GM18867 (cell line): ENCODE measurements at regions not wholly inside any gene's neighbourhood (a gene's known extent, or its start where the extent isn't known, plus 50 kb on each side); places are given as distances from the start of the nearest gene placed in this dataset.
A peak's percentile ranks its signal among the peaks of the same experiment; 100 is the strongest.

Experiments
- ATAC-seq: cut with Tn5 transposase; IDR thresholded peaks from one replicate; pipeline ENCODE4 v1.9.1; 2021; ENCODE audit warnings: mild to moderate bottlenecking, moderate library complexity; ENCODE audit not compliant: unreplicated experiment

DNA sequence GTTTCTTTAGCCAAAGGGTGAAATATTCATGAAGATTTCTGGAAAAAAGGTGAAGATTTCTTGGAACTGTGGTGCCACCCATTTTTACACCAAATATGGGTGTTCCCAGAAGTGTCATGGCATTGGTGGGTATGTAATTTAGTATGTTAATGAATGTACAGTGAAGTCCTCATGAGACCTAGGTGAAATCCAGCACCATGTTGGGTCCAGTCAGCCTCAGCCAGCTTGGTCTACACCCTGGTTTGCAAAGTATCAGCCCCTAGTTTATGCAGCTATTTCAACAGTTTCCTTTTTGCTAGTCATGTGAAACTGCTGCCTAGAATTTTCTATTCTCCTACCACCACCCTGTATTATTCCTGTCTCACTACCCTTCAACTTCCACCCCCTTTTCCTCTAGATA is 63.1 kb upstream of the CXADR start:
- no peak for ATAC-seq

DNA sequence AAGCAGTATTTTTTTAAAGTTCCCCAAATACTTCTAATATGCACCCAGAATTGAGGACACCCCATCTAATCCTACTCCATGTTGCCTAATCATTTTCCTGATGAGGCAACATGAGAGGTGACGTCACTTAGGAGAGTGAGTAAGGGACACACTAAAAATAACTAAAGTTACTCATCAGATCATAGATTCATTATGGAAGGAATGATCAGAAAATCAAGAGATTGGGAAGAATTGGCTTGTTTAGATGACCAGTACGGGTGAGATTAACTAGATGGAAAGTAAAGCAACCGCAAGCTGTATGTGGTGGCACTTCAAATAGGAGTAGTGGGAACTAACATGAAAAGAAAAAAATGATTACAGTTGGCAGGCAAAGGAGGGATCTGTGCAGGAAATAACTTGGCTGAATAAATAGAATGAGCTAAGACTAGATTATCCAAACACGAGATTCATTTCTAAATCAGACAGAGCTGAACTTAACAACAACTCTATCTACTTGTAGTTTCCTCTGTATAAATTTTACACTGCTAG is 61.4 kb upstream of the CXADR start:
- ATAC-seq: no peak

DNA sequence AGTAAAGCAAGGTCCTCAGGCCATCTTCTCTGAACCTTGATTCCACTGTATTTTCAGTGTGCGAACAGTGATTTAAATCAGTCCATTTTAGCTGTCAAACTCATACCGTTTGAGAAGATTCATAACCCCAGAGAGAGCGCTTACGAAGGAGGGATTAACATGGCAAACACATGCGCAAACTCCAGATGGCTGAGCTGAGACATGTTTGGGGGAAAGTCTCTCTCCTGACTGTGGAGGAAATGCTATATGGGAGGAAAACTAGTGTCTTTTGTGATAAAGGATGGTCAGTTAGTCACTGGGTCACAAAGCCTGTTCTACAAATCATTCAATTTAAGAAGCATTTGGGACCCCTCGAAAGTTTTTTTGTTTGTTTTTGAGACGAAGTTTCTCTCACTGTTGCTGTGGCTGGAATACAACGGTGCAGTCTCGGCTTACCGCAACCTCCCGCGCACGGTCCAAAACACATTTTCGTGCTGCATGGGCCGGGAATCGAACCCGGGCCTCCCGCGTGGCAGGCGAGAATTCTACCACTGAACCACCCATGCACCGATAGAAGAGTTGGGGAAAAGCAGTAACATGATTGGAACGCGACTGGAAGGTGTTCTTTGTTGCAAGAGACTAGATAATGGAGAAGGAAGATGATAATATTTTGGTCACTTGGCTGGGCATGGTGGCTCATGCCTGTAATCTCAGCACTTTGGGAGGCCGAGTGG is 58.4 kb upstream of the CXADR start:
- ATAC-seq: peak; percentile 65

DNA sequence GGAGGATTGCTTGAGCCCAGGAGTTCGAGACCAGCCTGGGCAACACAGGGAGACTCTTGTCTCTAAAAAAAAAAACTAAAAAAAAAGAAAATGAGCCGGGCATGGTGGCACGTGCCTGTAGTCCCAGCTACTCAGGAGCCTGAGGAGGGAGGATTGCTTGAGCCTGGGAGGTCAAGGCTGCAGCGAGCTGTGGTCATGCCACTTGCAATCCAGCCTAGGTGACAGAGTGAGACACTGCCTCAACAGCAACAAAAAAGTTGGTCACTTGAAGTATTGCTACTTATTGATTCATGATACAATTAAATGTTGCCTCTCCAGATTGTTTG is 57.9 kb upstream of the CXADR start:
- ATAC-seq: no peak

DNA sequence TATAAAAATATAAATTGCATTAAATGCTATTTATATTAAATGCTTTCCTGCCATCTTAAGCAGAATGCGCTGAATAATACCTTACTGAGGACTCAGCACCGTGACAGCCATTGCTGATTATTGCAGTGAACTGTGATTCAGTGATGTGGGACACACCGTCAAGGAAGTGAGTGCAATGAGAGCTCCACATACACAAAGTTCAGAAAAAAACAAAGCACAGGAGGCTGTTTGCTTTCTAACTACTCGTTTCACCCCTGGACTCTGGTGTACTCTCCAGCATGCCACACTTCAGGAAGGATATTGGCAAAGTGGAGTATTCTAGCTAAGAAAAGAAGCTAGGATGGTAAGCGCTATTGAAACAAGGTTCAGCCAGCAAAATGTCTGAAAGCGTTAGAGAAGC is 57.4 kb upstream of the CXADR start:
- ATAC-seq: no peak

DNA sequence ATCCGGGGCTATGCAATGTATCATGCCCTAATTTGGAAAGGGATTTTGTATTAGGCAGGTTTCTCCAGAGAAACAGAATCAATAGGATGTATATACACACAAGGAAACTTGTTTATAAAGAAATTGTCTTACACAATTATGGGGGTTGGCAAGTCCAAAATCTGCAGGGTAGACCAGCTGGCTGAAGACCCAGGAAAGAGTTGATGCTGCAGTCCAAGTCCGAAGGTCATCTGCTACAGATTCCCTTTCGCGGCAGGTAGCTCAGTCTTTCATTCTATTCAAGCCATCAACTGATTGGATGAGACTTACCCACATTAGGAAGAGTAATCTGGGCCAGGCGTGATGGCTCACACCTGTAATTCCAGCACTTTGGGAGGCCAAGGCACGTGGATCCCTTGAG is 54.6 kb upstream of the CXADR start:
- no peak for ATAC-seq

DNA sequence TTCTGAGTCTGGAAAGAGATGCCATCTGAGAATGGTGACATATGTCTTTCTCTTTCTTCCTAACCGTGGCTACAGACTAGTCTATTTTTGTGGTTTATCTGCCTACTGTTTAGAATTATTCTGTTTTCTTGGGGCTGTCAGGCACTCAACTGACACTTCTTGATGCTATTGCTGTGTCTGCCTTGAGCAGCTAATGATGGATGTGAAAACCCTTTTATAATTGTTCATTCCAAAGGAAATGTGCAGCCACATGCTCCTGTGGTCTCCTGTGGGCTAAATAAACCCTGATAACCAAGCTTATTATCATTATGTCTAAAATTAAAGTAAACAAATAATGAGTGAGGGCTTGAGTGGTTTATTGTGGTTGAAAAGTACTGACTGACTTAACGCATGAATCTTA is 52.7 kb upstream of the CXADR start:
- no peak for ATAC-seq

DNA sequence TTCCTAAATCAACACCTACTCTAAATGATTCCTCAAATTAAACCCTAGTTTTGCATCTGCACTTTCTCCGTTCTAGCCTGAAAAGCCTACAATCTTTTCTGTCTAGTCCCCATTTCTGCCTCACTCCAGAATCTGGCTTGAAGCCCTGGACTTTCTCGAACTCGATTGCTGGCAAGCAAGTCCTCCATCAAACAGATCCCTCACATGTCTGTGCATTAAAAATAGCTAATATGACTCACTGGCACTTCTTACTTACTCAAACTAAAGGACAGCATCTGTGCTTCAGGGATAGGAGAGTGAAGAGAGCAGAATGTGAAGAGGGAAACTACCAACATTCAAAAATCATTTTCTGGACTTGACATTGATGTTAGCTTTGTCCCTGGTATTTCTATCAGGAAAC is 51.8 kb upstream of the CXADR start:
- no peak for ATAC-seq

DNA sequence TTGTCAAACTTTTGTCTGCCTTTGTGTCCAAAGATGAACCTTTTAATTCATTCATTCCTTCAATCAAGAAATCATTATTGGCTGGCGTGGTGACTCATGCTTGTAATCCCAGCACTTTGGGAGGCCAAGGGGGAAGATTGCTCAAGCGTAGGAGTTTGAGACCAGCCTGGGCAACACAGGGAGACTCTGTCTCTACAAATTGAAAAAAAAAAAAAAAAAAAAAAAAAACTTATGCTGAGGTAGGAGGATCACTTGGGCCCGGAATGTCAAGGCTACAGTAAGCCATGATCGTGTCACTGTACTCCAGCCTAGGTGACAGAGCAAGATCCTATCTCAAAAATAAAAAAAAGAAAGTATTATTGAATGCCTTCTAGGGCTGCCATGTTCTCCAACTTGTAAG is 51.3 kb upstream of the CXADR start:
- no peak for ATAC-seq

DNA sequence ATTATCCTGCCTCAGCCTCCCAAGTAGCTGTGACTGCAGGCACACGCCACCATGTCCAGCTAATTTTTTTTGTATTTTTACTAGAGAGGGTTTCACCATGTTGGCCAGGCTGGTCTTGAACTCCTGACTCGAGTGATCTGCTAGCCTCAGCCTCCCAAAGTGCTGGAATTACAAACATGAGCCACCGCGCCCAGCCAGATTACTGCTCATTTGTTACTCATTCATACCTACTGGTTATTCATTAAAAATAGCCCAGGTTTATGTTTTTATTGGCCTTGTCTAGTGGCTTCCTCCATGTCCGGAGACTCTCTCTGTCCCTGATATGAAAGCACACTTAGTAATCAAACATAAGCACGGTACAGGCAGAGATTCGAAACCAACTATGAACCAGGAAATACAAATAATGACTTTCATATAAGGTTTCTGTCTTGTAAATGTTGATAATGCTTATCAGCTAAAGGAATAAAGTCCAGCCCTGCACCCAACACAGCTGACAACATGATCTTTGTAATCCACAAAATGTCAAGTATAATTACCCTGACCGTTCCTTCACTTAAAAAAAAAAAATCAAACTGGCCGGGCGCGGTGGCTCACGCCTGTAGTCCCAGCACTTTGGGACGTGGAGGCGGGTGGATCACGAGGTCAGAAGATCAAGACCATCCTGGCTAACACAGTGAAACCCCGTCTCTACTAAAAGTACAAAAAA is 50.4 kb upstream of the CXADR start:
- ATAC-seq: no peak
